Left lung (tissue), 4 donors: ENCODE measurements at regions not wholly inside any gene's neighbourhood (a gene's known extent, or its start where the extent isn't known, plus 50 kb on each side); places are given as distances from the start of the nearest gene placed in this dataset.
"Not testable (repeated sequence)": the region's sequence is repeated elsewhere in the genome, so short reads cannot be mapped to it uniquely, and the experiment has no call there.

Source experiments
- ATAC-seq: fragments of 200-7000 bp; cut with Tn5 transposase; one replicate; pipeline ENCODE4 v1.9.1; 2020; ENCODE audit warnings: moderate library complexity
- DNase-seq, 4 donors: peaks; one replicate each; pipeline ENCODE4 v3.0.0-alpha.2; 2013 to 2020
- H3K27ac ChIP-seq, 2 donors: fragments of 200-600 bp; sonication (generic) in 1 of 2; one replicate each; pipeline versions ENCODE4 v1.5.0 to v1.8.0; 2020 to 2021
- H3K27me3 ChIP-seq, 2 donors: fragments of 200-600 bp; sonication (generic) in 1 of 2; one replicate each; pipeline versions ENCODE4 v1.5.0 to v1.8.0; 2020 to 2021
- H3K36me3 ChIP-seq, 2 donors: fragments of 200-600 bp; sonication (generic) in 1 of 2; one replicate each; pipeline versions ENCODE4 v1.5.0 to v1.8.0; 2020 to 2021
- H3K4me1 ChIP-seq, 2 donors: fragments of 200-600 bp; one replicate each; pipeline ENCODE4 v1.8.0; 2021
- H3K4me3 ChIP-seq, 2 donors: fragments of 200-600 bp; sonication (generic) in 1 of 2; one replicate each; pipeline versions ENCODE4 v1.5.0 to v1.8.0; 2020 to 2021; ENCODE audit warnings: mild to moderate bottlenecking in 1 of 2
- H3K9me3 ChIP-seq, 2 donors: fragments of 200-600 bp; sonication (generic) in 1 of 2; one replicate each; pipeline versions ENCODE4 v1.5.0 to v1.8.0; 2020 to 2021
- intact Hi-C, 2 donors: fragments of 100-400 bp; cut with DNase I; formaldehyde crosslinking; loops; one replicate each; pipeline versions ENCODE4 v1.11.2 to v1.14.2; 2022
- TF ChIP-seq, protein P1 (sequence below), 2 donors: fragments of 200-600 bp; sonication (generic) in 1 of 2; IDR thresholded peaks; one replicate each; pipeline versions ENCODE4 v1.5.0 to v1.8.0; 2021; ENCODE audit warnings: antibody characterized with exemption in 2 of 2
- donor health status: DM: no; HTN: yes; CAD: no.
- donor health status: DM: no; HTN: no; CAD: no.

DNA sequence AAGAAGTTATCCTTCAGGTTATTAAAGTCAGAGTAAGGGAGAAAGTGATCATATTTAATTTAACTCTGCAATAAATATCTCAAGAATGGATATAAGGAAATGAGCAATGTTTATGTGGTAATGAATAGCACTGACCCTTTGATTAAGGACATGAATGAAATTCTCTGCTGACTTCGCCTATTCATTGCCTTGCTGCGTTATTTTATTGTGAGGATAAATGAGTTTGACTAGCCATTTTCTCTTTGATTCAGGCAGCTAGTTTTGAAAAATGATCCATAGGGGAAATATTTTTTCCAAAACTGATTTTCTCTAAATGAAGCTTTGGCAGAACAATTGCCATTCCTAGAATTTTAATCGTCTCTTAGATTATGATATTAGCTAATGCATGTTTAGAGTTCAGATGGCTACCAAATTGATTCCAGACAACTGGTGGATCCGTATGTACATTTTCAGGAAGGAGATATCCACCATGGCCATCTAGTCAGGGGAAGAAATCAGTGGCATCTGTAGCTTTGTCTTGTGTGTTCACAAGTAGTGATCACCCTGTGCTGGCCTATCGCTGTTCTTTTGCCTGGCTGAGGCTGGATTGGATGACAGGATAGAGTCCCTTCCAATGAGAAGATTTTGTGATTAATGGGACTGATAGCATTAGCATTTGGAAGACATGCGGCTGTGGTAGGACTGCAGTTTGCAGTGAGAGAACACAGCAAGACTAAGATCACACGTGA is 302.3 kb upstream of the RGS6 start:
- no peaks in the 10 kb centered on the region for H3K27me3 ChIP-seq
- H3K4me1 ChIP-seq, result no peaks in the 10 kb centered on the region
- ATAC-seq, result no peak
- H3K27ac ChIP-seq, result no peak overlapping the region
- no peaks in the 10 kb centered on the region for H3K36me3 ChIP-seq
- DNase-seq, result no peak
- intact Hi-C loops, result no loop called here
- peaks cover 0 to 6% of the 10 kb centered on the region in 2 donors for H3K9me3 ChIP-seq
- H3K4me3 ChIP-seq, result no peak overlapping the region
- TF ChIP-seq, protein P1, sequence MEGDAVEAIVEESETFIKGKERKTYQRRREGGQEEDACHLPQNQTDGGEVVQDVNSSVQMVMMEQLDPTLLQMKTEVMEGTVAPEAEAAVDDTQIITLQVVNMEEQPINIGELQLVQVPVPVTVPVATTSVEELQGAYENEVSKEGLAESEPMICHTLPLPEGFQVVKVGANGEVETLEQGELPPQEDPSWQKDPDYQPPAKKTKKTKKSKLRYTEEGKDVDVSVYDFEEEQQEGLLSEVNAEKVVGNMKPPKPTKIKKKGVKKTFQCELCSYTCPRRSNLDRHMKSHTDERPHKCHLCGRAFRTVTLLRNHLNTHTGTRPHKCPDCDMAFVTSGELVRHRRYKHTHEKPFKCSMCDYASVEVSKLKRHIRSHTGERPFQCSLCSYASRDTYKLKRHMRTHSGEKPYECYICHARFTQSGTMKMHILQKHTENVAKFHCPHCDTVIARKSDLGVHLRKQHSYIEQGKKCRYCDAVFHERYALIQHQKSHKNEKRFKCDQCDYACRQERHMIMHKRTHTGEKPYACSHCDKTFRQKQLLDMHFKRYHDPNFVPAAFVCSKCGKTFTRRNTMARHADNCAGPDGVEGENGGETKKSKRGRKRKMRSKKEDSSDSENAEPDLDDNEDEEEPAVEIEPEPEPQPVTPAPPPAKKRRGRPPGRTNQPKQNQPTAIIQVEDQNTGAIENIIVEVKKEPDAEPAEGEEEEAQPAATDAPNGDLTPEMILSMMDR (IDR thresholded peaks at IDR 0.05), result no peak

DNA sequence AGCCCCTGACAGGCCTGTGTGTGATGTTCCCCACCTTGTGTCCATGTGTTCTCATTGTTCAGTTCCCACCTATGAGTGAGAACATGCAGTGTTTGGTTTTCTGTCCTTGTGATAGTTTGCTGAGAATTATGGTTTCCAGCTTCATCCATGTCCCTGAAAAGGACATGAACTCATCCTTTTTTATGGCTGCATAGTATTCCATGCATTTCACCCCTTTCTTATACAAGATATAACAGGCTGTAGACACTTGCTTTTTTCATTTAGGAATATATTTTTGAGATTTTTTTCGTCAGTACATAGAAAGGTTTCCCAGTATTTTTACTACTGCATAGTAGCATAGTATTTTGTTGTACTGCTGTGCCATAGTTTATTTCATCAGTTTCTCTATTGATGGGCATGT is 301.2 kb upstream of the RGS6 start:
- ATAC-seq, H3K27ac ChIP-seq, H3K36me3 ChIP-seq, H3K4me3 ChIP-seq, intact Hi-C loops, DNase-seq, H3K9me3 ChIP-seq, H3K4me1 ChIP-seq, H3K27me3 ChIP-seq: not testable (repeated sequence)

DNA sequence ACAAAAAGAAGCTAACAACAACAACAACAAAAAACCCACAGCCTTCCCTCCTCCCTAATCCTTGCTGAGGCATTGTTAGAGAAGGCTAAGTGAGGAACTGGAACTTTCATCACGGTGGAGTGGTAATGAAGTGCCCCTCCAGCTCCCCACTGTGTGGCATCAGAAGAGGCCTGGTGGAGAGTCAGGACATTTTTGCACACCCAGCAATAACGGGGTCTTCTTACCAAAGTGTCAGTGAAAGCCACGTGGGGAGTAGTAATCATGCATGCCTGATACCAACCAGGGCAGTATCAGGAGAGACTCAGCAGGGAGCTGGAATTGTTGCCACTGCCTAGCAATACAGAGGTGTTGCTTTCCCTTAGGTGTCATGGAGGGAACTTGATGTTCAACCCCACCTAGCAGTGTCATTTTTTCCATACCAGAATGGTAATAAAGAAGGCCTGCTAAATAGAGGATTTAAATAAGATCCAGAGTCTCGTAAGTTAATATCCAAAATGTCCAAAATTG is 299.7 kb upstream of the RGS6 start:
- H3K4me1 ChIP-seq, result no peaks in the 10 kb centered on the region
- no peaks in the 10 kb centered on the region for H3K27me3 ChIP-seq
- DNase-seq (no peak), ATAC-seq (no peak)
- no peaks in the 10 kb centered on the region for H3K36me3 ChIP-seq
- no peak overlapping the region for H3K27ac ChIP-seq
- H3K9me3 ChIP-seq, result peaks cover 0 to 6% of the 10 kb centered on the region in 2 donors
- TF ChIP-seq, protein P1 (IDR thresholded peaks at IDR 0.05), result no peak
- H3K4me3 ChIP-seq, result no peak overlapping the region
- intact Hi-C loops, result no loop called here

DNA sequence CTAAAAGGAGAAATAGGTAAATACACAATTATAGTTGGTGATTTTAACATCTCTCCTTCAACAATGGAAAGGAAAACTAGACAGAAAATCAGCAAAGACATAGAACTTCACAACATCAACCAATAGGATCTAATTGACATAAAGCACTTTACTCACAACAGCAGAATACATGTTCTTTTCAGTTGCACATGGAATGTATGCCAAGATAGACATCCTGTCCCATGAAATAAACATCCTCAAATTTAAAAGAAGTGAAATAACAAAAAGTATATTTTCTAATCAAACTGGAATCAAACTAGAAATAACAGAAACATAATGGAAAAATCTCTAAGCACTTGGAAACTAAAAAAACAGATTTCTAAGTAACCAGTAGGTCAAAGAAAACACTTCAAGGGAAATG is 296.2 kb upstream of the RGS6 start:
- Histone ChIP-seq H3K9me3 (peaks cover 0 to 6% of the 10 kb centered on the region in 2 donors), H3K4me1 (no peaks in the 10 kb centered on the region), H3K4me3 (no peak overlapping the region), H3K27ac (no peak overlapping the region), H3K27me3 (no peaks in the 10 kb centered on the region), H3K36me3 (no peaks in the 10 kb centered on the region)
- intact Hi-C loops, result no loop called here
- no peak for ATAC-seq
- DNase-seq, result no peak
- TF ChIP-seq, protein P1 (IDR thresholded peaks at IDR 0.05), result no peak

DNA sequence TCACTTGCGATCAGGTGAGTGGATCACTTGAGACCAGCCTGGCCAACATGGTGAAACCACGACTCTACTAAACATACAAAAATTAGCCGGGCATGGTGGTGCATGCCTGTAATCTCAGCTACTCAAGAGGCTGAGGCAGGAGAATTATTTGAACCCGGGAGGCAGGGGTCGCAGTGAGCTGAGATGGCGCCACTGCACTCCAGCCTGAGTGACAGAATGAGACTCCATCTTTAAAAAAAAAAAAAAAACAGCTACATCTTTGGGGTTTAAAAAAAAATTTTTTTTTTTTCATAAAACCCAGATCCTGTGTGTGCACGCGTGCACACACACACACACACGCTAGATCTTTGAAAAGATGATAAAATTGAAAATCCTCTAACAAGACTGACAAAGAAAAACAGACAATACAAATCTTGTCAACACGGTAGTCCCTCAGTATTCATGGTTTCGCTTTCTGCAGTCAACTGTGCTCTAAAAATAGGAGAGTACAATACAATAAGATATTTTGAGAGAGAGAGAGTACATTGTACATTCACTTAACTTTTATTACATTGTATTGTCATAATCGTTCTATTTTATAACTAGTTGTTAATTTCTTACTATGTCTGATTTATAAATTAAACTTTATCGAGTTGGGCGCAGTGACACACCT is 295.3 kb upstream of the RGS6 start:
- Histone ChIP-seq H3K36me3 (no peaks in the 10 kb centered on the region), H3K9me3 (peaks cover 0 to 6% of the 10 kb centered on the region in 2 donors), H3K27ac (no peak overlapping the region), H3K4me1 (no peaks in the 10 kb centered on the region), H3K4me3 (no peak overlapping the region), H3K27me3 (no peaks in the 10 kb centered on the region)
- intact Hi-C loops, result no loop called here
- DNase-seq (no peak), ATAC-seq (no peak)
- TF ChIP-seq, protein P1 (IDR thresholded peaks at IDR 0.05), result no peak
